GM19351 (cell line): ENCODE measurements at regions not wholly inside any gene's neighbourhood (a gene's known extent, or its start where the extent isn't known, plus 50 kb on each side); places are given as distances from the start of the nearest gene placed in this dataset.

ENCODE experiments used
- ATAC-seq: cut with Tn5 transposase; IDR thresholded peaks from one replicate; pipeline ENCODE4 v1.9.1; 2021; ENCODE audit warnings: mild to moderate bottlenecking, moderate library complexity; ENCODE audit not compliant: unreplicated experiment

GRCh38 chr19:30757104-30757836 lies 385.1 kb downstream of the ZNF536 start:
- ATAC-seq = no peak

- ATAC-seq = no peak
Observed at GRCh38 chr19:30755581-30755980, 383.4 kb downstream of the ZNF536 start.

GRCh38 chr19:30754162-30754561 lies 382.0 kb downstream of the ZNF536 start:
- no peak for ATAC-seq

- no peak for ATAC-seq
Observed at GRCh38 chr19:30752876-30753275, 380.7 kb downstream of the ZNF536 start.

- ATAC-seq = no peak
Observed at GRCh38 chr19:30752201-30752600, 380.0 kb downstream of the ZNF536 start.

GRCh38 chr19:30745476-30745985 lies 373.3 kb downstream of the ZNF536 start:
- no peak for ATAC-seq

GRCh38 chr19:30744741-30745475 lies 372.7 kb downstream of the ZNF536 start:
- ATAC-seq = no peak

- ATAC-seq = no peak
Observed at GRCh38 chr19:30743702-30744101, 371.5 kb downstream of the ZNF536 start.

GRCh38 chr19:30743011-30743410 lies 370.8 kb downstream of the ZNF536 start:
- ATAC-seq = no peak

GRCh38 chr19:30742406-30742938 lies 370.3 kb downstream of the ZNF536 start:
- ATAC-seq = no peak

- no peak for ATAC-seq
Observed at GRCh38 chr19:30741566-30741965, 369.4 kb downstream of the ZNF536 start.

GRCh38 chr19:30739394-30739793 lies 367.2 kb downstream of the ZNF536 start:
- no peak for ATAC-seq

- ATAC-seq = no peak
Observed at GRCh38 chr19:30738047-30738446, 365.9 kb downstream of the ZNF536 start.

- no peak for ATAC-seq
Observed at GRCh38 chr19:30734669-30735068, 362.5 kb downstream of the ZNF536 start.

- no peak for ATAC-seq
Observed at GRCh38 chr19:30733826-30734550, 361.8 kb downstream of the ZNF536 start.

GRCh38 chr19:30731591-30731990 lies 359.4 kb downstream of the ZNF536 start:
- ATAC-seq = no peak

- ATAC-seq = no peak
Observed at GRCh38 chr19:30729451-30729850, 357.3 kb downstream of the ZNF536 start.

- no peak for ATAC-seq
Observed at GRCh38 chr19:30722761-30723160, 350.6 kb downstream of the ZNF536 start.

GRCh38 chr19:30722186-30722585 lies 350.0 kb downstream of the ZNF536 start:
- no peak for ATAC-seq

GRCh38 chr19:30719999-30720345 lies 347.8 kb downstream of the ZNF536 start:
- no peak for ATAC-seq
